GM23338 (cell line): ENCODE measurements at regions not wholly inside any gene's neighbourhood (a gene's known extent, or its start where the extent isn't known, plus 50 kb on each side); places are given as distances from the start of the nearest gene placed in this dataset.

Experiments used
- ATAC-seq: fragments of 200-7000 bp; cut with Tn5 transposase; 3 replicates; pipeline ENCODE4 v1.9.1; 2020
- DNase-seq: peaks from one replicate; pipeline ENCODE4 v3.0.0-alpha.2; 2015; ENCODE audit warnings: low spot score
- H2AFZ ChIP-seq: fragments of 200-600 bp; sonication (generic); 2 replicates; pipeline ENCODE4 v1.8.0; 2016; ENCODE audit warnings: antibody characterized with exemption, mild to moderate bottlenecking, moderate library complexity
- H3F3A ChIP-seq: fragments of 200-600 bp; sonication (generic); replicated peaks from 2 replicates; pipeline ENCODE4 v1.8.0; 2017; ENCODE audit warnings: antibody characterized with exemption, mixed run types, low read depth
- H3K27ac ChIP-seq: fragments of 200-600 bp; sonication (generic); 2 replicates; pipeline ENCODE4 v1.6.1; 2016; ENCODE audit warnings: low read depth
- H3K27me3 ChIP-seq: fragments of 200-600 bp; sonication (generic); 2 replicates; pipeline ENCODE4 v1.8.0; 2016; ENCODE audit warnings: mild to moderate bottlenecking, mixed run types, moderate library complexity; ENCODE audit not compliant: insufficient read depth
- H3K36me3 ChIP-seq: fragments of 200-600 bp; sonication (generic); 2 replicates; pipeline ENCODE4 v1.8.0; 2016; ENCODE audit warnings: mild to moderate bottlenecking; ENCODE audit not compliant: insufficient read depth
- H3K4me1 ChIP-seq: fragments of 200-600 bp; sonication (generic); 2 replicates; pipeline ENCODE4 v1.8.0; 2016; ENCODE audit warnings: mild to moderate bottlenecking, moderate library complexity; ENCODE audit not compliant: insufficient read depth
- H3K4me2 ChIP-seq: fragments of 200-600 bp; sonication (generic); 2 replicates; pipeline ENCODE4 v1.7.1; 2017; ENCODE audit warnings: mixed run types
- H3K4me3 ChIP-seq: fragments of 200-600 bp; sonication (generic); 2 replicates; pipeline ENCODE4 v1.6.1; 2016; ENCODE audit warnings: mixed run types
- H3K79me2 ChIP-seq: fragments of 200-600 bp; sonication (generic); replicated peaks from 2 replicates; pipeline ENCODE4 v1.8.0; 2017; ENCODE audit warnings: mild to moderate bottlenecking; ENCODE audit not compliant: insufficient read depth
- H3K9me2 ChIP-seq: fragments of 200-600 bp; sonication (generic); 2 replicates; pipeline ENCODE4 v1.8.0; 2017; ENCODE audit not compliant: insufficient read depth
- H4K20me1 ChIP-seq: fragments of 200-600 bp; sonication (generic); replicated peaks from 2 replicates; pipeline ENCODE4 v1.8.0; 2017; ENCODE audit warnings: mild to moderate bottlenecking; ENCODE audit not compliant: insufficient read depth
- H3K27ac Mint-ChIP-seq: 2 replicates; pipeline ENCODE4 v1.8.0; 2020; ENCODE audit warnings: inconsistent platforms, mild to moderate bottlenecking, moderate library complexity, mixed read lengths
- H3K27me3 Mint-ChIP-seq: 3 replicates; pipeline ENCODE4 v1.8.0; 2022; ENCODE audit warnings: low read depth, mild to moderate bottlenecking, moderate library complexity, mixed read lengths, inconsistent platforms; ENCODE audit not compliant: insufficient read depth, poor library complexity
- H3K36me3 Mint-ChIP-seq: 3 replicates; pipeline ENCODE4 v1.8.0; 2021; ENCODE audit warnings: low read depth, mild to moderate bottlenecking, inconsistent platforms, moderate library complexity, mixed read lengths
- H3K4me1 Mint-ChIP-seq: 3 replicates; pipeline ENCODE4 v1.8.0; 2020; ENCODE audit warnings: mild to moderate bottlenecking, inconsistent platforms, mixed read lengths
- H3K4me3 Mint-ChIP-seq: 3 replicates; pipeline ENCODE4 v1.8.0; 2021; ENCODE audit warnings: moderate library complexity, mild to moderate bottlenecking, inconsistent platforms, mixed read lengths
- H3K9me3 Mint-ChIP-seq: 3 replicates; pipeline ENCODE4 v1.8.0; 2020; ENCODE audit warnings: moderate library complexity, mild to moderate bottlenecking, inconsistent platforms, mixed read lengths
- CREB1 ChIP-seq: fragments of 250-450 bp; sonication (Bioruptor Pico); IDR thresholded peaks from 2 replicates; pipeline ENCODE4 v1.5.0; 2020; ENCODE audit warnings: low read depth, mild to moderate bottlenecking, moderate library complexity
- EZH2 ChIP-seq: fragments of 200-600 bp; sonication (generic); IDR thresholded peaks from one replicate; pipeline ENCODE4 v1.8.0; 2017; ENCODE audit warnings: antibody characterized with exemption, mild to moderate bottlenecking, low read depth; ENCODE audit not compliant: unreplicated experiment
- EZH2phosphoT487 ChIP-seq: fragments of 200-600 bp; sonication (generic); IDR thresholded peaks from one replicate; pipeline ENCODE4 v1.8.1; 2018; ENCODE audit warnings: antibody characterized with exemption; ENCODE audit not compliant: unreplicated experiment
- JUNB ChIP-seq: IDR thresholded peaks from one replicate; pipeline ENCODE4 v1.6.1; 2016; ENCODE audit warnings: antibody characterized with exemption; ENCODE audit not compliant: unreplicated experiment
- NANOG ChIP-seq: IDR thresholded peaks from 2 replicates; pipeline ENCODE4 v1.6.1; 2016; ENCODE audit warnings: antibody characterized with exemption, borderline replicate concordance
- POLR2AphosphoS5 ChIP-seq: IDR thresholded peaks from 2 replicates; pipeline ENCODE4 v1.6.1; 2016; ENCODE audit warnings: antibody characterized with exemption, low read depth
- STAT1 ChIP-seq: IDR thresholded peaks from one replicate; pipeline ENCODE4 v1.6.1; 2016; ENCODE audit warnings: antibody characterized with exemption; ENCODE audit not compliant: unreplicated experiment
- ZNF114 ChIP-seq: fragments of 250-450 bp; sonication (Bioruptor Pico); IDR thresholded peaks from 2 replicates; pipeline ENCODE4 v1.5.0; 2020; ENCODE audit warnings: mild to moderate bottlenecking, moderate library complexity
- ZNF331 ChIP-seq: fragments of 250-450 bp; sonication (Bioruptor Pico); IDR thresholded peaks from 2 replicates; pipeline ENCODE4 v1.5.0; 2020; ENCODE audit warnings: low read depth, mild to moderate bottlenecking, moderate library complexity
- TF ChIP-seq, protein P1 (sequence below), 2 experiments: fragments of 200-600 bp in 1 of 2; sonication (generic) in 1 of 2; conservative IDR thresholded peaks; 2 replicates each; pipeline versions ENCODE4 v1.5.1 to v1.6.1; 2016 to 2017; ENCODE audit warnings: antibody characterized with exemption in 2 of 2, low read depth in 2 of 2, mild to moderate bottlenecking in 2 of 2, moderate library complexity in 1 of 2
- TF ChIP-seq, protein P2 (sequence below): IDR thresholded peaks from one replicate; pipeline ENCODE4 v1.6.1; 2018; ENCODE audit warnings: antibody characterized with exemption; ENCODE audit not compliant: unreplicated experiment
- TF ChIP-seq, protein P3 (sequence below): IDR thresholded peaks from 2 replicates; pipeline ENCODE4 v1.6.1; 2016; ENCODE audit warnings: antibody characterized with exemption
- TF ChIP-seq, protein P4 (sequence below): fragments of 250-450 bp; sonication (Bioruptor Pico); IDR thresholded peaks from 2 replicates; pipeline ENCODE4 v1.5.0; 2020; ENCODE audit warnings: mild to moderate bottlenecking, moderate library complexity

DNA sequence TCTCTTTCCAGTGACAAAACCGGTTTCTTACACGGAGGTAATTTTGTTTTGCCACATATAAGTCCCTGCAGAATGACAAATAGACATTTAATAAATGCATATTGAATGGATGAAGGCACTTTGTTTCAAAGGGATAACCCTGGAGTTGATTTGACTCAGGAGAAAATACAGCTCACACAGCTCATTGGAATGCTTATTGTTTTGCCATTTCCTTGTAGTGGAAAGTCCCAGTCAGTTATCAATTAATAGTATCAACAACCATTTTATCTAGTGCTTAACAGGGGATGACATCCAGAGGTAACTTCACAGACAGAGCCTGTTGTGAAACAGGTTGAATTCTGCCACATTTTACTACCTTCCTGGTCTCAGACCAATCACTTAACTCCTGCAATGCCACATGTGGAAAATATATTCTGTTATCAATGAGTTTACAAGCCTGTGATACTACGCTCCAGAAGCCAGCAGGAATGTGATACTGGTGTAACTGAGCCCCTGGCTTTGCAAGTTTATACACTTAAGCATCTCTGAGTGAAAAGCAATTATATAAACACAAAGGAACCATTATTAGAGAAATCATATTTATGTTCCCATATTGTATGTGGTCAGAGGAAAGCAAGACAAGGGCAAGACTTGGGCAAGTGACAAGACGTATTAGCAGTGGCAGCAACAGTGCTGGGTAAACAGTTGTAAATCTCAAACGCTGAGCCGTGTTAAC, 123.1 kb upstream of the ANKRD55 start:
- Mint-ChIP-seq H3K4me3 (no peak overlapping the region), H3K4me1 (peaks cover 8% of the 10 kb centered on the region; the same call in 1 of the 3 replicates), H3K27ac (no peak overlapping the region), H3K36me3 (no peaks in the 10 kb centered on the region), H3K27me3 (peaks cover 2% of the 10 kb centered on the region), H3K9me3 (no peaks in the 10 kb centered on the region)
- no peak overlapping the region for H3K4me3 ChIP-seq
- ATAC-seq (no peak), DNase-seq (no peak)
- no peaks in the 10 kb centered on the region for H3K79me2 ChIP-seq
- no peaks in the 10 kb centered on the region for H3K27me3 ChIP-seq
- H2AFZ ChIP-seq = no peak overlapping the region
- H3K4me2 ChIP-seq = no peak overlapping the region
- no peak overlapping the region for H3K27ac ChIP-seq
- H3K36me3 ChIP-seq = no peaks in the 10 kb centered on the region
- no peaks in the 10 kb centered on the region for H4K20me1 ChIP-seq
- no peak for TF ChIP-seq JUNB
- TF ChIP-seq, protein P1, sequence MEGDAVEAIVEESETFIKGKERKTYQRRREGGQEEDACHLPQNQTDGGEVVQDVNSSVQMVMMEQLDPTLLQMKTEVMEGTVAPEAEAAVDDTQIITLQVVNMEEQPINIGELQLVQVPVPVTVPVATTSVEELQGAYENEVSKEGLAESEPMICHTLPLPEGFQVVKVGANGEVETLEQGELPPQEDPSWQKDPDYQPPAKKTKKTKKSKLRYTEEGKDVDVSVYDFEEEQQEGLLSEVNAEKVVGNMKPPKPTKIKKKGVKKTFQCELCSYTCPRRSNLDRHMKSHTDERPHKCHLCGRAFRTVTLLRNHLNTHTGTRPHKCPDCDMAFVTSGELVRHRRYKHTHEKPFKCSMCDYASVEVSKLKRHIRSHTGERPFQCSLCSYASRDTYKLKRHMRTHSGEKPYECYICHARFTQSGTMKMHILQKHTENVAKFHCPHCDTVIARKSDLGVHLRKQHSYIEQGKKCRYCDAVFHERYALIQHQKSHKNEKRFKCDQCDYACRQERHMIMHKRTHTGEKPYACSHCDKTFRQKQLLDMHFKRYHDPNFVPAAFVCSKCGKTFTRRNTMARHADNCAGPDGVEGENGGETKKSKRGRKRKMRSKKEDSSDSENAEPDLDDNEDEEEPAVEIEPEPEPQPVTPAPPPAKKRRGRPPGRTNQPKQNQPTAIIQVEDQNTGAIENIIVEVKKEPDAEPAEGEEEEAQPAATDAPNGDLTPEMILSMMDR (conservative IDR thresholded peaks at IDR 0.05; ENCODE audit: low read depth in 2 of 2) = no peak
- TF ChIP-seq ZNF331 (CRISPR knock-in tag) = no peak
- TF ChIP-seq POLR2AphosphoS5 = no peak
- no peak for TF ChIP-seq CREB1
- TF ChIP-seq, protein P2, sequence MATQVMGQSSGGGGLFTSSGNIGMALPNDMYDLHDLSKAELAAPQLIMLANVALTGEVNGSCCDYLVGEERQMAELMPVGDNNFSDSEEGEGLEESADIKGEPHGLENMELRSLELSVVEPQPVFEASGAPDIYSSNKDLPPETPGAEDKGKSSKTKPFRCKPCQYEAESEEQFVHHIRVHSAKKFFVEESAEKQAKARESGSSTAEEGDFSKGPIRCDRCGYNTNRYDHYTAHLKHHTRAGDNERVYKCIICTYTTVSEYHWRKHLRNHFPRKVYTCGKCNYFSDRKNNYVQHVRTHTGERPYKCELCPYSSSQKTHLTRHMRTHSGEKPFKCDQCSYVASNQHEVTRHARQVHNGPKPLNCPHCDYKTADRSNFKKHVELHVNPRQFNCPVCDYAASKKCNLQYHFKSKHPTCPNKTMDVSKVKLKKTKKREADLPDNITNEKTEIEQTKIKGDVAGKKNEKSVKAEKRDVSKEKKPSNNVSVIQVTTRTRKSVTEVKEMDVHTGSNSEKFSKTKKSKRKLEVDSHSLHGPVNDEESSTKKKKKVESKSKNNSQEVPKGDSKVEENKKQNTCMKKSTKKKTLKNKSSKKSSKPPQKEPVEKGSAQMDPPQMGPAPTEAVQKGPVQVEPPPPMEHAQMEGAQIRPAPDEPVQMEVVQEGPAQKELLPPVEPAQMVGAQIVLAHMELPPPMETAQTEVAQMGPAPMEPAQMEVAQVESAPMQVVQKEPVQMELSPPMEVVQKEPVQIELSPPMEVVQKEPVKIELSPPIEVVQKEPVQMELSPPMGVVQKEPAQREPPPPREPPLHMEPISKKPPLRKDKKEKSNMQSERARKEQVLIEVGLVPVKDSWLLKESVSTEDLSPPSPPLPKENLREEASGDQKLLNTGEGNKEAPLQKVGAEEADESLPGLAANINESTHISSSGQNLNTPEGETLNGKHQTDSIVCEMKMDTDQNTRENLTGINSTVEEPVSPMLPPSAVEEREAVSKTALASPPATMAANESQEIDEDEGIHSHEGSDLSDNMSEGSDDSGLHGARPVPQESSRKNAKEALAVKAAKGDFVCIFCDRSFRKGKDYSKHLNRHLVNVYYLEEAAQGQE = no peak
- TF ChIP-seq NANOG = no peak
- TF ChIP-seq, protein P3, sequence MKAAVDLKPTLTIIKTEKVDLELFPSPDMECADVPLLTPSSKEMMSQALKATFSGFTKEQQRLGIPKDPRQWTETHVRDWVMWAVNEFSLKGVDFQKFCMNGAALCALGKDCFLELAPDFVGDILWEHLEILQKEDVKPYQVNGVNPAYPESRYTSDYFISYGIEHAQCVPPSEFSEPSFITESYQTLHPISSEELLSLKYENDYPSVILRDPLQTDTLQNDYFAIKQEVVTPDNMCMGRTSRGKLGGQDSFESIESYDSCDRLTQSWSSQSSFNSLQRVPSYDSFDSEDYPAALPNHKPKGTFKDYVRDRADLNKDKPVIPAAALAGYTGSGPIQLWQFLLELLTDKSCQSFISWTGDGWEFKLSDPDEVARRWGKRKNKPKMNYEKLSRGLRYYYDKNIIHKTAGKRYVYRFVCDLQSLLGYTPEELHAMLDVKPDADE = no peak
- TF ChIP-seq EZH2phosphoT487 = no peak
- TF ChIP-seq EZH2 = no peak
- no peak for TF ChIP-seq STAT1
- TF ChIP-seq, protein P4, sequence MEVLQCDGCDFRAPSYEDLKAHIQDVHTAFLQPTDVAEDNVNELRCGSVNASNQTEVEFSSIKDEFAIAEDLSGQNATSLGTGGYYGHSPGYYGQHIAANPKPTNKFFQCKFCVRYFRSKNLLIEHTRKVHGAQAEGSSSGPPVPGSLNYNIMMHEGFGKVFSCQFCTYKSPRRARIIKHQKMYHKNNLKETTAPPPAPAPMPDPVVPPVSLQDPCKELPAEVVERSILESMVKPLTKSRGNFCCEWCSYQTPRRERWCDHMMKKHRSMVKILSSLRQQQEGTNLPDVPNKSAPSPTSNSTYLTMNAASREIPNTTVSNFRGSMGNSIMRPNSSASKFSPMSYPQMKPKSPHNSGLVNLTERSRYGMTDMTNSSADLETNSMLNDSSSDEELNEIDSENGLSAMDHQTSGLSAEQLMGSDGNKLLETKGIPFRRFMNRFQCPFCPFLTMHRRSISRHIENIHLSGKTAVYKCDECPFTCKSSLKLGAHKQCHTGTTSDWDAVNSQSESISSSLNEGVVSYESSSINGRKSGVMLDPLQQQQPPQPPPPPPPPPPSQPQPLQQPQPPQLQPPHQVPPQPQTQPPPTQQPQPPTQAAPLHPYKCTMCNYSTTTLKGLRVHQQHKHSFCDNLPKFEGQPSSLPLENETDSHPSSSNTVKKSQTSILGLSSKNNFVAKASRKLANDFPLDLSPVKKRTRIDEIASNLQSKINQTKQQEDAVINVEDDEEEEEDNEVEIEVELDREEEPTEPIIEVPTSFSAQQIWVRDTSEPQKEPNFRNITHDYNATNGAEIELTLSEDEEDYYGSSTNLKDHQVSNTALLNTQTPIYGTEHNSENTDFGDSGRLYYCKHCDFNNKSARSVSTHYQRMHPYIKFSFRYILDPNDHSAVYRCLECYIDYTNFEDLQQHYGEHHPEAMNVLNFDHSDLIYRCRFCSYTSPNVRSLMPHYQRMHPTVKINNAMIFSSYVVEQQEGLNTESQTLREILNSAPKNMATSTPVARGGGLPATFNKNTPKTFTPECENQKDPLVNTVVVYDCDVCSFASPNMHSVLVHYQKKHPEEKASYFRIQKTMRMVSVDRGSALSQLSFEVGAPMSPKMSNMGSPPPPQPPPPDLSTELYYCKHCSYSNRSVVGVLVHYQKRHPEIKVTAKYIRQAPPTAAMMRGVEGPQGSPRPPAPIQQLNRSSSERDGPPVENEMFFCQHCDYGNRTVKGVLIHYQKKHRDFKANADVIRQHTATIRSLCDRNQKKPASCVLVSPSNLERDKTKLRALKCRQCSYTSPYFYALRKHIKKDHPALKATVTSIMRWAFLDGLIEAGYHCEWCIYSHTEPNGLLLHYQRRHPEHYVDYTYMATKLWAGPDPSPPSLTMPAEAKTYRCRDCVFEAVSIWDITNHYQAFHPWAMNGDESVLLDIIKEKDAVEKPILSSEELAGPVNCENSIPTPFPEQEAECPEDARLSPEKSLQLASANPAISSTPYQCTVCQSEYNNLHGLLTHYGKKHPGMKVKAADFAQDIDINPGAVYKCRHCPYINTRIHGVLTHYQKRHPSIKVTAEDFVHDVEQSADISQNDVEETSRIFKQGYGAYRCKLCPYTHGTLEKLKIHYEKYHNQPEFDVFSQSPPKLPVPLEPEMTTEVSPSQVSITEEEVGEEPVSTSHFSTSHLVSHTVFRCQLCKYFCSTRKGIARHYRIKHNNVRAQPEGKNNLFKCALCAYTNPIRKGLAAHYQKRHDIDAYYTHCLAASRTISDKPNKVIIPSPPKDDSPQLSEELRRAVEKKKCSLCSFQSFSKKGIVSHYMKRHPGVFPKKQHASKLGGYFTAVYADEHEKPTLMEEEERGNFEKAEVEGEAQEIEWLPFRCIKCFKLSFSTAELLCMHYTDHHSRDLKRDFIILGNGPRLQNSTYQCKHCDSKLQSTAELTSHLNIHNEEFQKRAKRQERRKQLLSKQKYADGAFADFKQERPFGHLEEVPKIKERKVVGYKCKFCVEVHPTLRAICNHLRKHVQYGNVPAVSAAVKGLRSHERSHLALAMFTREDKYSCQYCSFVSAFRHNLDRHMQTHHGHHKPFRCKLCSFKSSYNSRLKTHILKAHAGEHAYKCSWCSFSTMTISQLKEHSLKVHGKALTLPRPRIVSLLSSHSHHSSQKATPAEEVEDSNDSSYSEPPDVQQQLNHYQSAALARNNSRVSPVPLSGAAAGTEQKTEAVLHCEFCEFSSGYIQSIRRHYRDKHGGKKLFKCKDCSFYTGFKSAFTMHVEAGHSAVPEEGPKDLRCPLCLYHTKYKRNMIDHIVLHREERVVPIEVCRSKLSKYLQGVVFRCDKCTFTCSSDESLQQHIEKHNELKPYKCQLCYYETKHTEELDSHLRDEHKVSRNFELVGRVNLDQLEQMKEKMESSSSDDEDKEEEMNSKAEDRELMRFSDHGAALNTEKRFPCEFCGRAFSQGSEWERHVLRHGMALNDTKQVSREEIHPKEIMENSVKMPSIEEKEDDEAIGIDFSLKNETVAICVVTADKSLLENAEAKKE (CRISPR knock-in tag) = no peak
- TF ChIP-seq ZNF114 (CRISPR knock-in tag) = no peak
- no peaks in the 10 kb centered on the region; the same call in 1 of the 2 replicates for H3K9me2 ChIP-seq
- H3F3A ChIP-seq = no peaks in the 10 kb centered on the region
- H3K4me1 ChIP-seq = peaks cover 11% of the 10 kb centered on the region
